ENCODE measurements at regions not wholly inside any gene's neighbourhood (a gene's known extent, or its start where the extent isn't known, plus 50 kb on each side); places are given as distances from the start of the nearest gene placed in this dataset.

DNA sequence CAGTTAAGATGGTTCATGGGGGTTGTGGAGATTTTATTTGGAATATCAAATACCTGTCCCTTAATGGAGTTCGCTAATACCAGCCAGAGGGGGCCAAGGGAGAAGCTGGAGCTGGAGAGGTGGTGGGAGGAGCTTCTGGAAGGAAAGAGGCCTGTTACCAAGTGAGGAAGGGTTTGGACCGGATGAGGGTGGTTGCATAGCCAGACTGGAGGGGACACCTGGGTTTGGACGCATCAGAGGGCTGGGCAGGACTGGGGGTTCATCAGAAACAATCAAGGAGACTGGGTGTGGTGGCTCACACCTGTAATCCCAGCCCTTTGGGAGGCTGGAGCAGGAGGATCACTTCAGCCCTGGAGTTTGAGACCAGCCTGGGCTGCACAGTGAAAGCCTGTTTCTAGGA is 111.8 kb upstream of the IER5L start:
- TF ChIP-seq NR2F2 (IDR thresholded peaks at IDR 0.05) (no peak), HNF4G (IDR thresholded peaks at IDR 0.05) (no peak), JUND (IDR thresholded peaks at IDR 0.05) (no peak), YY1 (IDR thresholded peaks at IDR 0.05) (no peak), FOXA1 (IDR thresholded peaks at IDR 0.05) (no peak), HNF4A (conservative IDR thresholded peaks at IDR 0.05) (no peak), EGR1 (IDR thresholded peaks at IDR 0.05; ENCODE audit: low read depth in 2 of 2) (no peak), TAF1 (conservative IDR thresholded peaks at IDR 0.05) (no peak), RXRA (IDR thresholded peaks at IDR 0.05) (no peak), SP1 (IDR thresholded peaks at IDR 0.05) (no peak), GABPA (IDR thresholded peaks at IDR 0.05 in 1 of 2, conservative IDR thresholded peaks at IDR 0.05 in 1 of 2) (no peak), FOXA2 (IDR thresholded peaks at IDR 0.05) (no peak), RAD21 (IDR thresholded peaks at IDR 0.05) (no peak)
- TF ChIP-seq, protein P1, sequence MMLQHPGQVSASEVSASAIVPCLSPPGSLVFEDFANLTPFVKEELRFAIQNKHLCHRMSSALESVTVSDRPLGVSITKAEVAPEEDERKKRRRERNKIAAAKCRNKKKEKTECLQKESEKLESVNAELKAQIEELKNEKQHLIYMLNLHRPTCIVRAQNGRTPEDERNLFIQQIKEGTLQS (IDR thresholded peaks at IDR 0.05) = no peak
- TF ChIP-seq, protein P2, sequence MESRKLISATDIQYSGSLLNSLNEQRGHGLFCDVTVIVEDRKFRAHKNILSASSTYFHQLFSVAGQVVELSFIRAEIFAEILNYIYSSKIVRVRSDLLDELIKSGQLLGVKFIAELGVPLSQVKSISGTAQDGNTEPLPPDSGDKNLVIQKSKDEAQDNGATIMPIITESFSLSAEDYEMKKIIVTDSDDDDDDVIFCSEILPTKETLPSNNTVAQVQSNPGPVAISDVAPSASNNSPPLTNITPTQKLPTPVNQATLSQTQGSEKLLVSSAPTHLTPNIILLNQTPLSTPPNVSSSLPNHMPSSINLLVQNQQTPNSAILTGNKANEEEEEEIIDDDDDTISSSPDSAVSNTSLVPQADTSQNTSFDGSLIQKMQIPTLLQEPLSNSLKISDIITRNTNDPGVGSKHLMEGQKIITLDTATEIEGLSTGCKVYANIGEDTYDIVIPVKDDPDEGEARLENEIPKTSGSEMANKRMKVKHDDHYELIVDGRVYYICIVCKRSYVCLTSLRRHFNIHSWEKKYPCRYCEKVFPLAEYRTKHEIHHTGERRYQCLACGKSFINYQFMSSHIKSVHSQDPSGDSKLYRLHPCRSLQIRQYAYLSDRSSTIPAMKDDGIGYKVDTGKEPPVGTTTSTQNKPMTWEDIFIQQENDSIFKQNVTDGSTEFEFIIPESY (IDR thresholded peaks at IDR 0.05) = no peak
- TF ChIP-seq, protein P3, sequence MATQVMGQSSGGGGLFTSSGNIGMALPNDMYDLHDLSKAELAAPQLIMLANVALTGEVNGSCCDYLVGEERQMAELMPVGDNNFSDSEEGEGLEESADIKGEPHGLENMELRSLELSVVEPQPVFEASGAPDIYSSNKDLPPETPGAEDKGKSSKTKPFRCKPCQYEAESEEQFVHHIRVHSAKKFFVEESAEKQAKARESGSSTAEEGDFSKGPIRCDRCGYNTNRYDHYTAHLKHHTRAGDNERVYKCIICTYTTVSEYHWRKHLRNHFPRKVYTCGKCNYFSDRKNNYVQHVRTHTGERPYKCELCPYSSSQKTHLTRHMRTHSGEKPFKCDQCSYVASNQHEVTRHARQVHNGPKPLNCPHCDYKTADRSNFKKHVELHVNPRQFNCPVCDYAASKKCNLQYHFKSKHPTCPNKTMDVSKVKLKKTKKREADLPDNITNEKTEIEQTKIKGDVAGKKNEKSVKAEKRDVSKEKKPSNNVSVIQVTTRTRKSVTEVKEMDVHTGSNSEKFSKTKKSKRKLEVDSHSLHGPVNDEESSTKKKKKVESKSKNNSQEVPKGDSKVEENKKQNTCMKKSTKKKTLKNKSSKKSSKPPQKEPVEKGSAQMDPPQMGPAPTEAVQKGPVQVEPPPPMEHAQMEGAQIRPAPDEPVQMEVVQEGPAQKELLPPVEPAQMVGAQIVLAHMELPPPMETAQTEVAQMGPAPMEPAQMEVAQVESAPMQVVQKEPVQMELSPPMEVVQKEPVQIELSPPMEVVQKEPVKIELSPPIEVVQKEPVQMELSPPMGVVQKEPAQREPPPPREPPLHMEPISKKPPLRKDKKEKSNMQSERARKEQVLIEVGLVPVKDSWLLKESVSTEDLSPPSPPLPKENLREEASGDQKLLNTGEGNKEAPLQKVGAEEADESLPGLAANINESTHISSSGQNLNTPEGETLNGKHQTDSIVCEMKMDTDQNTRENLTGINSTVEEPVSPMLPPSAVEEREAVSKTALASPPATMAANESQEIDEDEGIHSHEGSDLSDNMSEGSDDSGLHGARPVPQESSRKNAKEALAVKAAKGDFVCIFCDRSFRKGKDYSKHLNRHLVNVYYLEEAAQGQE (IDR thresholded peaks at IDR 0.05) = no peak
- TF ChIP-seq, protein P4, sequence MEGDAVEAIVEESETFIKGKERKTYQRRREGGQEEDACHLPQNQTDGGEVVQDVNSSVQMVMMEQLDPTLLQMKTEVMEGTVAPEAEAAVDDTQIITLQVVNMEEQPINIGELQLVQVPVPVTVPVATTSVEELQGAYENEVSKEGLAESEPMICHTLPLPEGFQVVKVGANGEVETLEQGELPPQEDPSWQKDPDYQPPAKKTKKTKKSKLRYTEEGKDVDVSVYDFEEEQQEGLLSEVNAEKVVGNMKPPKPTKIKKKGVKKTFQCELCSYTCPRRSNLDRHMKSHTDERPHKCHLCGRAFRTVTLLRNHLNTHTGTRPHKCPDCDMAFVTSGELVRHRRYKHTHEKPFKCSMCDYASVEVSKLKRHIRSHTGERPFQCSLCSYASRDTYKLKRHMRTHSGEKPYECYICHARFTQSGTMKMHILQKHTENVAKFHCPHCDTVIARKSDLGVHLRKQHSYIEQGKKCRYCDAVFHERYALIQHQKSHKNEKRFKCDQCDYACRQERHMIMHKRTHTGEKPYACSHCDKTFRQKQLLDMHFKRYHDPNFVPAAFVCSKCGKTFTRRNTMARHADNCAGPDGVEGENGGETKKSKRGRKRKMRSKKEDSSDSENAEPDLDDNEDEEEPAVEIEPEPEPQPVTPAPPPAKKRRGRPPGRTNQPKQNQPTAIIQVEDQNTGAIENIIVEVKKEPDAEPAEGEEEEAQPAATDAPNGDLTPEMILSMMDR (IDR thresholded peaks at IDR 0.05; ENCODE audit: low read depth, low read length, missing input control) = no peak
- TF ChIP-seq, protein P5, sequence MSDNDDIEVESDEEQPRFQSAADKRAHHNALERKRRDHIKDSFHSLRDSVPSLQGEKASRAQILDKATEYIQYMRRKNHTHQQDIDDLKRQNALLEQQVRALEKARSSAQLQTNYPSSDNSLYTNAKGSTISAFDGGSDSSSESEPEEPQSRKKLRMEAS (IDR thresholded peaks at IDR 0.05) = no peak

More for the DNA sequence above, 111.8 kb upstream of the IER5L start:
- no peaks in the 10 kb centered on the region for H3K9me3 ChIP-seq (ENCODE audit: control insufficient read depth in 4 of 4, low read length in 3 of 4)
- WGBS = 80% methylated on average over 3 of the region's 3 CpGs
- no peak for DNase-seq (ENCODE audit: low spot score)
- H3K36me3 ChIP-seq (ENCODE audit: control insufficient read depth in 4 of 4, insufficient read depth in 3 of 4, low read depth in 1 of 4, low read length in 3 of 4) = no peaks in the 10 kb centered on the region
- H3K4me1 ChIP-seq (ENCODE audit: control insufficient read depth in 4 of 4, insufficient read depth in 4 of 4, low read length in 3 of 4) = no peaks in the 10 kb centered on the region
- no peak overlapping the region for H3K4me3 ChIP-seq (ENCODE audit: low read depth in 1 of 3, low read length in 3 of 3)
- H3K27ac ChIP-seq (ENCODE audit: low read depth in 1 of 2, low read length in 2 of 2) = no peak overlapping the region
- H3K27me3 ChIP-seq (ENCODE audit: control insufficient read depth in 4 of 4, insufficient read depth in 4 of 4, low read length in 3 of 4) = no peaks in the 10 kb centered on the region
- no peak overlapping the region for H3K9ac ChIP-seq (ENCODE audit: low read depth in 1 of 2, low read length in 2 of 2)
